Stimulated activated CD8-positive, alpha-beta memory T cell treated with anti-CD3 and anti-CD28 coated beads, Interleukin-15, amount 100 ng/mL, for 24 hours (primary cell): ENCODE measurements at regions not wholly inside any gene's neighbourhood (a gene's known extent, or its start where the extent isn't known, plus 50 kb on each side); places are given as distances from the start of the nearest gene placed in this dataset.
"Not testable (repeated sequence)": the region's sequence is repeated elsewhere in the genome, so short reads cannot be mapped to it uniquely, and the experiment has no call there.

ENCODE experiments used
- DNase-seq: peaks from one replicate; pipeline ENCODE4 v3.0.0-alpha.2; 2020; ENCODE audit warnings: low read depth

- DNase-seq, result no peak
Measured at GRCh38 chr11:11010624-11011127, 152.8 kb upstream of the ZBED5 start.

- no peak for DNase-seq
Measured at GRCh38 chr11:11009179-11009578, 151.3 kb upstream of the ZBED5 start.

GRCh38 chr11:11004069-11004468, 146.2 kb upstream of the ZBED5 start:
- no peak for DNase-seq

GRCh38 chr11:11003226-11003625, 145.4 kb upstream of the ZBED5 start:
- DNase-seq, result no peak

DNA sequence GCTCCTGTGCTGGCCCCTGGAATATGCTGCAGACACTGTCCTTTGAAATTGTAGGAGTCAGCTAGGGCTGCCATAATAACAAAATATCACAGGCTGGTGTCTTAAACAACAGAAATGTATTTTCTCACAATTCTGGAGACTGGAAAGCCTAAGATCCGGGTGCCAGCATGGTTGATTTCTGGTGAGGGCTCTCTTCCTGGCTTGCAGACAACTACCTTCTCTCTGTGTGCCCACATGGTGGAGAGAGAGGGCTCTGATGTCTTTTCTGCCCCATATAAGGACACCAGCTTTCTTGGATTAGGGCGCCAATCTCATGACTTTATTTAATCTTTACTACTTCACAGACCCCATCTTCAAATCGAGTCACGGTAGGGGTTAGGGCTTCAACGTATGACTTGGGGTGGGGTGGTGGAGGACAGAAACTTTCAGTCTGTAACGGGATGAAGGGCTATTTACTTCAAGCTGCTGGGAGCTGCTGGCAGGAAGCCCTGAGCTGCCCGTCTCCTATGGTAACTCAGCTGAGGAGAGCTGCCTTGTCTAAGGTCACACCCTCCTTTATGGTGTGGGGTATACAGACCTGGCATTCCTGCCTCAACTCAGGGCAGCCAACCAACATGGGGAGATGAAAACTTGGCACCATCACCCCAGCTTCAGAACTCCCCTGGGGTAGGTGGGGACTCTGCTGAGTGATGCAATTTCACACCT, 142.9 kb upstream of the ZBED5 start:
- DNase-seq, result no peak

GRCh38 chr11:10998674-10999073, 140.8 kb upstream of the ZBED5 start:
- no peak for DNase-seq

GRCh38 chr11:10996678-10997077, 138.8 kb upstream of the ZBED5 start:
- DNase-seq, result no peak

- DNase-seq, result no peak
Measured at GRCh38 chr11:10993640-10994039, 135.8 kb upstream of the ZBED5 start.

GRCh38 chr11:10993186-10993585, 135.3 kb upstream of the ZBED5 start:
- DNase-seq, result no peak

DNA sequence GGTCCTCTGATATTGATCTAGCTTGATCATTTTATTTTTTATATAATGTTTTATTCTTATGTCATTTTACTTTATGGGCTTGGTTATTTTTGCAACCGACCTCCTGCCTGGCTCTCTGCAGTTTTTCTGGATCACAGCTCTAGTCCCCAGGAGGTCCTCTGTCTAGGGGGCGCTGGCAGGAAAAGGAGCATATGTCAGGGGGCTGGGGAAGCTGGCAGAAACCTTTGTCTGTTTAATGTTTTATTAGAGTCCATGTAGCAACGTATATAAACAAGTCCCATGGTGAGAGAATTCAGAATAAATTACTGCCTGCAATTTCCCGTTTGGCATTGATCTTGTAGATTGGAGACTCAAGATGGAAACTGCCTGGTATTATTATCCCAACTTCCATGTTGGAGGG, 133.5 kb upstream of the ZBED5 start:
- DNase-seq, result no peak

- no peak for DNase-seq
Measured at GRCh38 chr11:10990637-10991193, 132.9 kb upstream of the ZBED5 start.

GRCh38 chr11:10990160-10990559, 132.3 kb upstream of the ZBED5 start:
- no peak for DNase-seq

- DNase-seq, result no peak
Measured at GRCh38 chr11:10986006-10986405, 128.2 kb upstream of the ZBED5 start.

DNA sequence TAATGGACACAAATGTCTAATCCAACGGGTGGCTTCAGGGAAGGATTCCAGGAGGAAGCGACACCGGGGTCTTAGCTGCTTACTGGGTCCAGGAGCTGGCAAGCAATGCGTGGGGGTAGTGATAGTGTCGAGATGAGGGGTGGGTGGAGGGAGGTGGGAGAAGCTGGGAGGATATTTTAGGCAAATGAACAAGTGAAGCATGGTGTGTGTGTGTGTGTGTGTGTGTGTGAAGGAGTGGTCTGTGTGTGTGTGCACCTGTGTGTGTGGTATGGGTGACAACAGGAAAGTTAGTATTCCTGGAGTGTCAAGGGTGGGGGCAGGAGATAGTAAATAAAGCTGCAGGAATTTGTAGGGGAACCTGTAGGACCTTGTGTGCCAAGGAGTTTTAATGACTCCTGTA, 126.9 kb upstream of the ZBED5 start:
- DNase-seq, result no peak

DNA sequence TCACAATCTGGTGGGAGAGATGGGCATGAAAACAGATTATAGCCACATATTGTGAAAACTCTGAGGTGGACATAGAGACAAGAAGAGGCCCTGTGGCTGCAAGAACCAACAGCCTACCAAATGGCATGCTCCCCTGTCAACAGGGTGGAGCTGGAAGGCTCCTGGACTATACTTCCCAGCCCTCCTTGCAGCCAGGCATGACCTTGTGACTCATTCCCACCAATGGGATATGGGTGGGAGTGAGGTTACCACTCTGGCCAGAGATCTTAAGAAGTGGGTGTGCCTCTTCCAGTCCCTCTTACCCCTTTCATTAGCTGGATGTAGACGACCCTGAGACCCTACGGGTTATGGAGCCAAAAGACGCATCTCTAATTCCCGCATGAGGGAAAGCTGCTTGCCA, 126.4 kb upstream of the ZBED5 start:
- no peak for DNase-seq

GRCh38 chr11:10982704-10983510, 125.1 kb upstream of the ZBED5 start:
- no peak for DNase-seq

DNA sequence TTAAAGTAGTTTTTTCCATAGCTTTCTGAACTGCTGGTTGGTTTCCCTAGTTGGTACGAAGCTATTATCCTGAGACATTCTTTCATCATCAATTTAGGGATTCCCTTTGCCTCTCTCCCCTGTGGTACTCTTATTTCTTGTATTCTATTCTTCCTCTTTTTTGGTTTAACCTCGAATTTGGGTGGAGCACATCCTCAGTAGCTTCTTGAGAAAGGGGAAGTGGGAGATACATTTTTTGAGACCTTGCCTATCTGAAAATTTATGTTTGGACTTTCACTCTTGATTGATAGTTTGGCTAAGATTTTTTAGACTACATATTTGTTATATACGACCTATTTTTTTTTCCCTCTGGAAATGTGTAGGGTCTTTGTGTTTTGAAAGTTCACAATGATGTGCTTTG, 121.7 kb upstream of the ZBED5 start:
- no peak for DNase-seq

- no peak for DNase-seq
Measured at GRCh38 chr11:10978198-10978597, 120.3 kb upstream of the ZBED5 start.

DNA sequence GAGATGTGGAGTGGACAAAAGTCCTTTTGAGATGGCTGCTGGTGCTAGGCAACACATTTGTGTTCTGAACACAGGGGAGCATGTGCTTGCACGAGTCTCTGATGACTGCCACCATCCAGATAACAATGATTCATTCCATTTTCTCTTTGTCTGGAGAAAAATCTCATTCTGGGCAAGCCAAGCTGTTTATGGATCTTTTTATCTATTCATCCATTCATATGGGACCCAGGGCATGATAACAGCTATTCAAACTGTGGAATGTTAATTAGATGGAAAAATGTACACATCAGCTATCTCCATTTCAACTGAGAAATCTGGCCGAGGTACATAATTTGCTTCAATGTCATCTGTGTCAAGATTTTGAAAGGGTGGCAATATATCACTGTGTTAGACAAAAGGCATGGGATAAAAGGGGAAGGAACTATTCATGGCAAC, 117.5 kb upstream of the ZBED5 start:
- DNase-seq, result no peak

DNA sequence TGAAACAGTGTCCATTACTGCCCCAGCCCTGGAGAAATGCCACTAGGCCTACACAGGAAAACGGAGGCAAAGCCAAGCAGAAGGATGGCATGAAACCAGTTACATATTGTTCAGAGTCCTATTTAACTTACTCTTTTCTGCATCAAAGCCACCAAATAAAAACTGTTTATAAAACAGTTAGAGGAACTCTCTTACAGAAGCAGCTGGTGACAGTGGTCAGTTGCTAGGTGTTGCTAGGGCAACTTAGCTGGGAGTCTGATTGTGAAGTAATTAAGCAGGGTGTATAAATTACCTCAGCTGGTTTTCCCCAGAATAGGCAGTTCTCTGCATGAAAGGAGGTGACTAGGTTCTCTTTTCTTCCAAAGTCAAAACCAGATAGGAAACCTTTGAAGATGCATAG, 115.6 kb upstream of the ZBED5 start:
- DNase-seq, result no peak

DNA sequence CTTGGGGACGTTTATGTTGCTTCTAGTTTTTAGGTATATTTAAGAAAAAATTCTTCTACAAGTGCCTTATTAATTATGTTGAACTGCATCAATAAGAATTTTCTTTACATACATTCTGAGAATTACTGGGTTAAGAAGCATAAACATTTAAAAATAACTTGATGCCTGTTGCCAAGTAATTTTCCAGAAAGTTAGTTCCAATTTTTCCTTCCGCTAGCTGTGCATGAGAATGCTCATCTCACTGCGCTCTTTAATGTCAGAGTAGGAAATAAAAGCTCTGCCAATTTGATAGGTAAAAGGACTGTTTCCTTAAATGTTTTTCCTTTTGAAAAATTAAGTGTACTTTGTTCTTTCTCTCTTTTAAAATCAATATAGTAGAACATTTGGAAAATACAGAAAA, 113.1 kb upstream of the ZBED5 start:
- DNase-seq, result no peak

DNA sequence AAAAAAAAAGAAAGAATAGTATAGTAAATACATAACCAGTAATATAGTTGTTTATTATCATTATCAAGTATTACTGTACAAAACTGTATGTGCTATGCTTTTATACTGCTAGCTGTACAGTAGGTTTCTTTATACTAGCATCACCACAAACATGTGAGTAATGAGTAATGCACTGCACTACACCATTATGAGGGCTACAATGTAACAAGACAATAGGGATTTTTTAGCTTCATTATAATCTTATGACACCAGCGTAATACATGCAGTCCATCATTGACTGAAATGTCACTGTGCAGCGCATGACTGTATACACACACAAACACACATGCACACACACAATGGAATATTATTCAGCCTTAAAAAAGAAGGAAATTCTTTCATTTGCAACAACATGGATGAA, 111.5 kb upstream of the ZBED5 start:
- no peak for DNase-seq

GRCh38 chr11:10956884-10957283, 99.0 kb upstream of the ZBED5 start:
- not testable (repeated sequence) for DNase-seq
